ENCODE measurements at regions not wholly inside any gene's neighbourhood (a gene's known extent, or its start where the extent isn't known, plus 50 kb on each side); places are given as distances from the start of the nearest gene placed in this dataset.
A peak's percentile ranks its signal among the peaks of the same experiment; 100 is the strongest.

DNA sequence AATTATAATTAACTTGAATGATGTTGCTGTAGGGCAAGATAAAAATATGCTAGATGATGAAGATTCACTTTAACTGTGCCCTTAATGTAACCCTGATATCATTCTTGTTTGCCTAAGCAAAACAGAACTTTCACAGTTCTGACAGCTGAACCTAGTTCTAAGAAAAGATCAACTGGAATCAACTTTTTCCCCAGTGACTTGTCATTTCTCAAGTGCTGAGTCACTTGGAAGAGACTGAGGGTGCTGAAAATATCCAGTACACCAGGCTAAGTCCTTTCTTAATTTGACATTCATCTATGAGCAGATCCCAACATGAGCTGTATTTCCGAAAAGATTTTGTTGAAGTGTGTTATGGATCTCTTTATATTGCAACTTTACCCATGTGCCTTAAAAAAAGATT, 140.4 kb downstream of the MID1IP1 start:
- DNase-seq (ENCODE audit: low read depth), result peak; percentile 42
- H3K27me3 ChIP-seq (ENCODE audit: control insufficient read depth, insufficient read depth, low read length), result no peaks in the 10 kb centered on the region
- no peak for FAIRE-seq
- TF ChIP-seq, protein P1, sequence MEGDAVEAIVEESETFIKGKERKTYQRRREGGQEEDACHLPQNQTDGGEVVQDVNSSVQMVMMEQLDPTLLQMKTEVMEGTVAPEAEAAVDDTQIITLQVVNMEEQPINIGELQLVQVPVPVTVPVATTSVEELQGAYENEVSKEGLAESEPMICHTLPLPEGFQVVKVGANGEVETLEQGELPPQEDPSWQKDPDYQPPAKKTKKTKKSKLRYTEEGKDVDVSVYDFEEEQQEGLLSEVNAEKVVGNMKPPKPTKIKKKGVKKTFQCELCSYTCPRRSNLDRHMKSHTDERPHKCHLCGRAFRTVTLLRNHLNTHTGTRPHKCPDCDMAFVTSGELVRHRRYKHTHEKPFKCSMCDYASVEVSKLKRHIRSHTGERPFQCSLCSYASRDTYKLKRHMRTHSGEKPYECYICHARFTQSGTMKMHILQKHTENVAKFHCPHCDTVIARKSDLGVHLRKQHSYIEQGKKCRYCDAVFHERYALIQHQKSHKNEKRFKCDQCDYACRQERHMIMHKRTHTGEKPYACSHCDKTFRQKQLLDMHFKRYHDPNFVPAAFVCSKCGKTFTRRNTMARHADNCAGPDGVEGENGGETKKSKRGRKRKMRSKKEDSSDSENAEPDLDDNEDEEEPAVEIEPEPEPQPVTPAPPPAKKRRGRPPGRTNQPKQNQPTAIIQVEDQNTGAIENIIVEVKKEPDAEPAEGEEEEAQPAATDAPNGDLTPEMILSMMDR (IDR thresholded peaks at IDR 0.05; ENCODE audit: insufficient read depth, low read length, severe bottlenecking), result no peak
- no peaks in the 10 kb centered on the region for H3K36me3 ChIP-seq (ENCODE audit: control insufficient read depth, insufficient read depth, low read length)
- H3K4me3 ChIP-seq (ENCODE audit: low read depth, low read length), result no peak overlapping the region

DNA sequence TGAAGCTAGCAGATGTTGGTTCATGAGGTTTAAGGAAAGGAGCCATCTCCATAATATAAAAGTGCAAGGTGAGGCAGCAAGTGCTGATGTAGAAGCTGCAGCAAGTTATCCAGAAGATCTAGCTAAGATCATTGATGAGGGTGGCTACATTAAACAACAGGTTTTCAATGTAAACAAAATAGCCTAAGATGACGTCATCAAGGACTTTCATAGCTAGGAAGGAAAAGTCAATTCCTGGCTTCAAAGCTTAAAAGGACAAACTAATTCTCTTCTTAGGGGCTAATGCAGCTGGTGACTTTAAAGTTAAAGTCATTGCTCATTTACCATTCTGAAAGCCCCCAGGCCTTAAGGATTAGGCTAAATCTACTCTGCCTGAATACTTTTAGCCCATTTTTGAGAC, 141.9 kb downstream of the MID1IP1 start:
- TF ChIP-seq, protein P1 (IDR thresholded peaks at IDR 0.05; ENCODE audit: insufficient read depth, low read length, severe bottlenecking), result no peak
- no peaks in the 10 kb centered on the region for H3K27me3 ChIP-seq (ENCODE audit: control insufficient read depth, insufficient read depth, low read length)
- FAIRE-seq (no peak), DNase-seq (ENCODE audit: low read depth) (no peak)
- H3K36me3 ChIP-seq (ENCODE audit: control insufficient read depth, insufficient read depth, low read length), result no peaks in the 10 kb centered on the region
- H3K4me3 ChIP-seq (ENCODE audit: low read depth, low read length), result no peak overlapping the region

DNA sequence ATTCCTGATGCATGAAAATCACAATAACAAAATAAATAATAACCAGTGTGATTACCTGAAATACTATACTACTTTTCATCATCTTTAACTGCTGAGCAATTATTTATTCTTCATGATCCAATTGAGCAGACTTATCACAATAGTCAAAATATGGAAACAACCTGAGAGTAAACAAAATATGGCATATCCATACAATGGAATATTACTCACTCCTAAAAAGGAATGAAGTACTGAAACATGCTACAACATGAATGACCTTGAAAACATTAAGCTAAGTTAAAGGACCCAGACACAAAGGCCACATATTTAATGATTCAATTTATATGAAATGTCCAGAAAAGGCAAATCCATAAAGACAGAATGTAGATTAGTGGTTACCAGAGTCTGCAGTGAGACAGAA, 146.8 kb downstream of the MID1IP1 start:
- no peak overlapping the region for H3K4me3 ChIP-seq (ENCODE audit: low read depth, low read length)
- TF ChIP-seq, protein P1 (IDR thresholded peaks at IDR 0.05; ENCODE audit: insufficient read depth, low read length, severe bottlenecking), result no peak
- H3K36me3 ChIP-seq (ENCODE audit: control insufficient read depth, insufficient read depth, low read length), result no peaks in the 10 kb centered on the region
- DNase-seq (ENCODE audit: low read depth) (no peak), FAIRE-seq (no peak)
- H3K27me3 ChIP-seq (ENCODE audit: control insufficient read depth, insufficient read depth, low read length), result no peaks in the 10 kb centered on the region

- TF ChIP-seq, protein P1 (IDR thresholded peaks at IDR 0.05; ENCODE audit: insufficient read depth, low read length, severe bottlenecking), result no peak
- no peak for FAIRE-seq
- Histone ChIP-seq H3K27me3 (ENCODE audit: control insufficient read depth, insufficient read depth, low read length) (no peaks in the 10 kb centered on the region), H3K36me3 (ENCODE audit: control insufficient read depth, insufficient read depth, low read length) (no peaks in the 10 kb centered on the region), H3K4me3 (ENCODE audit: low read depth, low read length) (no peak overlapping the region)
- DNase-seq (ENCODE audit: low read depth), result no peak
These were observed 153.3 kb downstream of the MID1IP1 start for GRCh38 chrX:38954520-38954919.

- TF ChIP-seq, protein P1 (IDR thresholded peaks at IDR 0.05; ENCODE audit: insufficient read depth, low read length, severe bottlenecking), result no peak
- Histone ChIP-seq H3K4me3 (ENCODE audit: low read depth, low read length) (no peak overlapping the region), H3K27me3 (ENCODE audit: control insufficient read depth, insufficient read depth, low read length) (no peaks in the 10 kb centered on the region), H3K36me3 (ENCODE audit: control insufficient read depth, insufficient read depth, low read length) (no peaks in the 10 kb centered on the region)
- FAIRE-seq (no peak), DNase-seq (ENCODE audit: low read depth) (no peak)
These were observed 158.5 kb downstream of the MID1IP1 start for GRCh38 chrX:38959736-38960135.

- FAIRE-seq (no peak), DNase-seq (ENCODE audit: low read depth) (no peak)
- TF ChIP-seq, protein P1 (IDR thresholded peaks at IDR 0.05; ENCODE audit: insufficient read depth, low read length, severe bottlenecking), result no peak
- no peaks in the 10 kb centered on the region for H3K27me3 ChIP-seq (ENCODE audit: control insufficient read depth, insufficient read depth, low read length)
- no peaks in the 10 kb centered on the region for H3K36me3 ChIP-seq (ENCODE audit: control insufficient read depth, insufficient read depth, low read length)
- no peak overlapping the region for H3K4me3 ChIP-seq (ENCODE audit: low read depth, low read length)
These were observed 158.9 kb downstream of the MID1IP1 start for GRCh38 chrX:38960137-38960536.
